Activated CD8-positive, alpha-beta memory T cell treated with anti-CD3 and anti-CD28 coated beads for 48 hours (primary cell): ENCODE measurements at regions not wholly inside any gene's neighbourhood (a gene's known extent, or its start where the extent isn't known, plus 50 kb on each side); places are given as distances from the start of the nearest gene placed in this dataset.

Experiments used
- DNase-seq, 3 experiments: peaks; one replicate each; pipeline ENCODE4 v3.0.0-alpha.2; 2020; ENCODE audit warnings: low read depth in 2 of 3, low spot score in 2 of 3

DNA sequence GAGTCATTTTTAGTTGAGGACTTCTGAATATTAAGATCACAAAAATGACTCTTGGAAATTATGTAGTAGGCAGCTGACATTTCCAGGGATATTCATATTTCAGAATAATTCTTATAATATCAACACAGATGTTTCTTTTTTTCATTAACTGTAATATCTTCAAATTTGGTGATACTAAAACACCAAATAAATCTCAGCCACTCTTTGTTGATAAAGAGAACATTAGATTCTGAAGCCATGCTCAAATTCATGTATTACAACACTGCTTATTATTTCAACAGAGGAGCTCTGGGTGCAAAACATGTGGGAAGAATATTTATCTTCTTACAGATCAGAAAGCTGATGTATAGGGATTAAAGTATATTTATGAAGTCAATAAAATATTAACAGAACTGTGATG, 355.4 kb downstream of the CRPPA start:
- DNase-seq = no peak

DNA sequence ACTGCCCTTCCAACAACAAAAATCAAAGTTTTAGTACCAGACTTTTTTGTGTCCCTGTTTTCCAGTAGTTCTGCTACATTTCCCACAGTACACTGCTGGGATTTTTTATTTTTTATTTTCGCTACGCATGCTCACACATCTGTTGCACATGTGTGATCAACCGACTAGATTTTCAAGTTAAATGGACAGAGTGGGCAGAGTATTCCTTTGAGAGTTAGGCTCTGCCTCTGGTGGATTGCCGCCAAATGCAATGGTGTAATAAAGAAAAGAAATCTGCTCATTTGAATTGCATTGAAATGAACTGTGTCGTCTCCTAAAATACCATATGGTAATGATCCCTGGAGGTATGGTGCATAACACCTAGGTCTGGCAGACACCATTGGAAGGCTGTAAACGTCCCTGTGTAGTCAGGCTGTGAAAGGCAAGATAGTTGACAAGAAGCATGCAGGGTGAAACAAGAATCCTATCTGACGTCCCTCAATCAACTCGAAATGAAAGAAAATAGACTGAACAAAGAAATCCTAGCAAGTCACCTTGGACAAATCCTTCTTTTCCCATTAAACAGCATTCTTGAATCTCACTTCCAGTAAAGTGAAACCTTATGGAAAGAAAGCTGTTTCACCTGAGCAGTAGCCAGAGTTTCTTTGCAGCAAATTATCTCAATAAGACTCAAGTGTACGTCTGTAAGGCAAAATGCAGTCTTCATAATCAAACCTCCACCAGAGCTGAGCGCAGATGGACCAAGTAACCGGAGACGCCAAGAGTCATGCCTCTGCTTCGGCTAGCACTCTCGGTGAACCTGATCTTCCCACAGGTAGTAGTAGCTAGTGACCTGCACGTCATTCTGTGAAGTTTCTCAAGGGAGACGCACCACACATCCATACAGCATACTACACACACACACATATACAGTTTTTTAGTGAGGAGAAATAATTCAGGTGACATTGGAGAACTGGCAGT, 357.3 kb downstream of the CRPPA start:
- DNase-seq = no peak

- DNase-seq = no peak
Observed at GRCh38 chr7:16063221-16063620, 358.1 kb downstream of the CRPPA start.

GRCh38 chr7:16062269-16062668, 359.1 kb downstream of the CRPPA start:
- no peak for DNase-seq

GRCh38 chr7:16061630-16062029, 359.7 kb downstream of the CRPPA start:
- DNase-seq = no peak

DNA sequence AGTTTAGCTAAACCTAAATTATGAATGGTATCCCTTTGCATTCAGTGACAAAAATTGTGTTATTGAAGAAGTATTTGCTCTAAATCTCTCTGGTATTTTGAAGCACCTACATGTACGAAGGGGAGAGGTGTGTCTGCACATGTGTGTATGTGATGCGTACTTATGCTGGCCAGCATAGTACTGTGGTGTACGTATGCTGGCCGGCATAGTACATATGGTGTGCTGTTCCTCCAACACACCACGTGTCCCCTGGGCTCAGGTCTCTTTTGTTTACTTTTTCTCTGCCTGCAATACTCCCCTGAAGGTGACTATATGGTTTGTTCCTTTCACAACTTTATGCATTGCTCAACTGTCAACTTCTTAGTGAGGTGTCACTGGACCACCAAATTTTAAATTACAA, 360.3 kb downstream of the CRPPA start:
- DNase-seq = no peak

GRCh38 chr7:16060502-16060901, 360.8 kb downstream of the CRPPA start:
- no peak for DNase-seq

GRCh38 chr7:16055263-16055976, 365.9 kb downstream of the CRPPA start:
- no peak for DNase-seq

GRCh38 chr7:16051561-16052255, 365.2 kb upstream of the MEOX2 start:
- DNase-seq = no peak

- no peak for DNase-seq
Observed at GRCh38 chr7:16046041-16046440, 359.6 kb upstream of the MEOX2 start.

GRCh38 chr7:16045296-16045695, 358.8 kb upstream of the MEOX2 start:
- DNase-seq = no peak

DNA sequence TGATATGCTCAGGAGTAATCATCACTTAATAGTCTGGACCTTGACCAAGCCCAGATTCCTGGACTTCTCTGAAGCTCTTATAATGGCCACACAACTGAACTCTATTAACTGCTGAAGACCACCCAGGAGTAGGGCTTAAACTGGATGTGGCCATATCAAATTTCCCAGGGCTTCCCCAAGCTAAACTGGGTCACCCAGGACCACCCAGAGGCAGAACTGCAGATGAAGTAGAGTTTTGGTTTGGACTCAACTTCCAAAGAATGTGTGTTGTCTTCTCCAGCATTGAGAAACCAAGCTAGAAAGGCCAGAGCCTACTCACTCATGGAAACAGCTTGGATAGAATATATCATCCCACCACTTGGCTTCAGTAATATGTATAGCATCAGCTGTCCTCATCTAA, 358.2 kb upstream of the MEOX2 start:
- no peak for DNase-seq

GRCh38 chr7:16040346-16040745, 353.9 kb upstream of the MEOX2 start:
- no peak for DNase-seq

- no peak for DNase-seq
Observed at GRCh38 chr7:16038906-16039305, 352.4 kb upstream of the MEOX2 start.

- DNase-seq = no peak
Observed at GRCh38 chr7:16035392-16035791, 348.9 kb upstream of the MEOX2 start.

DNA sequence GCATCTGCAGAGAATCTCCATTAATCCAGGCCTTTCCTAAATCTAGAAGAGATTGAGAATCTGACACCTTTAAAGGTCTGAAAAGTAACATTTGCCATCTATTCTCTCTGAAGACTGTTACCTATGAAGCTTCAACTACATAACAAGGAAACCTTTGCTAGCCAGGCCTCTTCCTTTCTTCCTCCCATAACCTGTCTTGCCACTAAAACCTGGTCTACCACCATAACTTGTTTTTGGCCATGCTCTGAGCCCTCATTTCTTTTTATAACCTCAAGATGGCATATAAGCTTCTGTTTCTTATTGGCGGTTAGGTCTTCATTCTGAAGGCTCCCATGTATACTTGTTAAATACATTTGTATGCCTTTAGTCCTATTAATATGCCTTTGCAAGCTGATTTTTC, 348.4 kb upstream of the MEOX2 start:
- DNase-seq = no peak

DNA sequence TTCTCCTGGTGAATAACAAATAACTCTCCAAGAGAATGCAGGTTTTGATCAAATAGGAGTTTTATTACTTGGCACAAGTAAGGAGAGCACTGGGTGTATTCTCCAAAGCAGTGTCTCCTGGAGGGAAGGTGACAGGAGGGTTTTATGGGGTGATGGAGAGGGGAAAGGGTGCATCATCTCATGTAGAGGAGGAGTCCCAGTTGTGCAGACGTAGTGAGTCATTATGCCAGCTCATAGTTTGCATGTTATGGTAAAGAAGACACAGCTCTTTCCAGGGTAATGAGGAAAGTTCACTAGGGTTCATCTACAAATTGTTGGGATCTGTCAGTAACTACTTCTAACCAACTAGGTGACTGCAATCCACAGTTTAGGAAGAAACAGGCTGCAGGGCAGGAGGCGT, 347.9 kb upstream of the MEOX2 start:
- no peak for DNase-seq

DNA sequence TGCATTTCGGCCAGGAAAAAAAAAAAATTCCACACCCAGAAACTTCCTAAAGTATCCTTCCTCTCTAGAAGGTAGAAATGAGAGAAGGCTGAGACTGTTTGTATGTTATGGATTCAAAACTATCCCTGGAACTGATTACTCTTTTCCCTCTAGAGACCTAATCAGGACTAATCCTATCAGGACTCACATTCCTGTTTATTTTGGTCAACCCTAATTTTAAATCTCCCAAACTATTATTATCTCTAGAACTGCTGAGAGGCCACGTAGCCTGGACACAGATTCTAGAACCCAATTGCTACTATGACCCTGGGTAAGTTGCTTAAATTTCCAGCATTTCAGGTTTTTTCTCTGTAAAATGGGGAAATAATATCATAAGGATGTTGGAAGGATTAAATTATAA, 346.8 kb upstream of the MEOX2 start:
- no peak for DNase-seq

GRCh38 chr7:16028636-16029035, 342.2 kb upstream of the MEOX2 start:
- DNase-seq = no peak

DNA sequence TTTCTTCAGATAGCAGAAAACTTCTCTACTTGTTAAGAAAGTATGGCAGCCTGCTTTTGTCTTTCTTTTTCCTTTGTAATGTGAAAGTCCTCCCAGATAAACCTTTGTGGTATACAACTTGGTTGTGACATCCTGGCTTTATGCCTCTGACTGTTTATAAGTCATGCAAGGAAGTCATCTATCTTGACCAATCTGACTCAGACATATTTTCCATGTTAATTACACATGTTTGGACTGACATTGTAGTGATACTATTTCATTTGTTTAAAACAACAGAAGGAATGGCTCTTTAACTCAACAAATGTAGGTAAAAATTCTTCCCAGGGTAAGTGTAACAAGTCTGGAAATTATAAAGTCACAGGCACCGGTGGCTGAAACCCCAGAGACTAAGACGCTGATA, 341.6 kb upstream of the MEOX2 start:
- DNase-seq = no peak

GRCh38 chr7:16027396-16027795, 340.9 kb upstream of the MEOX2 start:
- no peak for DNase-seq
